Colonic mucosa (tissue), 4 donors: ENCODE measurements at regions not wholly inside any gene's neighbourhood (a gene's known extent, or its start where the extent isn't known, plus 50 kb on each side); places are given as distances from the start of the nearest gene placed in this dataset.

Experiments used
- DNase-seq: peaks from one replicate; pipeline ENCODE4 v3.0.0-alpha.2; 2020
- H3K27ac ChIP-seq: fragments of 200-600 bp; one replicate; pipeline ENCODE4 v1.8.0; 2021
- H3K27me3 ChIP-seq: fragments of 200-600 bp; one replicate; pipeline ENCODE4 v1.8.0; 2021
- H3K36me3 ChIP-seq: fragments of 200-600 bp; one replicate; pipeline ENCODE4 v1.8.0; 2021
- H3K4me1 ChIP-seq: fragments of 200-600 bp; one replicate; pipeline ENCODE4 v1.8.0; 2021; ENCODE audit warnings: mild to moderate bottlenecking
- H3K4me3 ChIP-seq: fragments of 200-600 bp; one replicate; pipeline ENCODE4 v1.8.0; 2021
- H3K9ac ChIP-seq, 2 donors: one replicate each; pipeline ENCODE4 v1.7.0; 2013; ENCODE audit warnings: control low read depth in 2 of 2, low read depth in 2 of 2, low read length in 2 of 2
- H3K9me3 ChIP-seq: fragments of 200-600 bp; one replicate; pipeline ENCODE4 v1.8.0; 2021
- CTCF ChIP-seq: fragments of 200-600 bp; IDR thresholded peaks from one replicate; pipeline ENCODE4 v1.8.0; 2022; ENCODE audit warnings: antibody characterized with exemption, mild to moderate bottlenecking
- intact Hi-C: fragments of 100-400 bp; cut with DNase I; formaldehyde crosslinking; loops from one replicate; pipeline ENCODE4 v1.14.1; 2022
- donor health status: healthy.
- donor health status: DM: no; HTN: no; CAD: no.
- donor health status: DM: no; HTN: no; CAD: no.

GRCh38 chr2:126579868-126580267, 76.1 kb upstream of the GYPC start:
- no peak overlapping the region for H3K4me3 ChIP-seq
- intact Hi-C loops = no loop called here
- H3K9ac ChIP-seq = no peak overlapping the region
- H3K4me1 ChIP-seq = no peaks in the 10 kb centered on the region
- no peaks in the 10 kb centered on the region for H3K36me3 ChIP-seq
- no peak for DNase-seq
- H3K27ac ChIP-seq = no peak overlapping the region
- no peaks in the 10 kb centered on the region for H3K27me3 ChIP-seq
- H3K9me3 ChIP-seq = no peaks in the 10 kb centered on the region
- no peak for TF ChIP-seq CTCF

GRCh38 chr2:126586317-126586716, 69.6 kb upstream of the GYPC start:
- DNase-seq = no peak
- H3K9me3 ChIP-seq = no peaks in the 10 kb centered on the region
- TF ChIP-seq CTCF = no peak
- no peak overlapping the region for H3K27ac ChIP-seq
- H3K36me3 ChIP-seq = no peaks in the 10 kb centered on the region
- H3K9ac ChIP-seq = no peak overlapping the region
- no peaks in the 10 kb centered on the region for H3K27me3 ChIP-seq
- intact Hi-C loops = no loop called here
- no peak overlapping the region for H3K4me3 ChIP-seq
- no peaks in the 10 kb centered on the region for H3K4me1 ChIP-seq

GRCh38 chr2:126599062-126599461, 56.9 kb upstream of the GYPC start:
- no peak for TF ChIP-seq CTCF
- Histone ChIP-seq H3K9me3 (no peaks in the 10 kb centered on the region), H3K9ac (no peak overlapping the region), H3K4me1 (no peaks in the 10 kb centered on the region), H3K4me3 (no peak overlapping the region), H3K36me3 (no peaks in the 10 kb centered on the region), H3K27me3 (no peaks in the 10 kb centered on the region), H3K27ac (no peak overlapping the region)
- intact Hi-C loops = no loop called here
- no peak for DNase-seq

- Histone ChIP-seq H3K36me3 (no peaks in the 10 kb centered on the region), H3K9me3 (no peaks in the 10 kb centered on the region), H3K27me3 (no peaks in the 10 kb centered on the region), H3K4me3 (no peak overlapping the region), H3K4me1 (no peaks in the 10 kb centered on the region), H3K9ac (no peak overlapping the region), H3K27ac (no peak overlapping the region)
- no peak for DNase-seq
- TF ChIP-seq CTCF = no peak
- intact Hi-C loops = no loop called here
Measured at GRCh38 chr2:126600742-126601141, 55.2 kb upstream of the GYPC start.

GRCh38 chr2:126602334-126602733, 53.6 kb upstream of the GYPC start:
- H3K36me3 ChIP-seq = no peaks in the 10 kb centered on the region
- DNase-seq = no peak
- H3K27ac ChIP-seq = no peak overlapping the region
- no peak for TF ChIP-seq CTCF
- no peak overlapping the region for H3K9ac ChIP-seq
- H3K27me3 ChIP-seq = no peaks in the 10 kb centered on the region
- H3K4me3 ChIP-seq = no peak overlapping the region
- intact Hi-C loops = no loop called here
- H3K9me3 ChIP-seq = no peaks in the 10 kb centered on the region
- no peaks in the 10 kb centered on the region for H3K4me1 ChIP-seq
